ENCODE measurements at regions not wholly inside any gene's neighbourhood (a gene's known extent, or its start where the extent isn't known, plus 50 kb on each side); places are given as distances from the start of the nearest gene placed in this dataset.

DNA sequence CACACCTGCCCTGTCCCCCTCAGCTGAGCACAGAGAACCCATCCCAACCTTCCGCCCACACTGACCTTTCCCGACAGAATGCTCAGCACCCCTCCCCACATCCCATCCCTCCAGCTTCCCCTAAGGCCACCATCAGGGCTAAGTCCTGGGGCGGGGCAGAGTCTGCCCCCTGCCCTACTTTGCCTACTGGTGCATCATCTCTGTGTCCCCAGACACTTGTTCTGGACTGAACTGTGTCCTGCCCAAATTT lies 109.8 kb downstream of the CTTN start:
- Histone ChIP-seq H3K27ac (ENCODE audit: low read length) (no peak overlapping the region), H3K79me2 (replicated peaks; ENCODE audit: insufficient read depth, low read length) (peaks cover 6% of the 10 kb centered on the region), H3K4me2 (ENCODE audit: low read length) (no peak overlapping the region), H2AFZ (ENCODE audit: low read depth, low read length) (no peak overlapping the region), H3K9ac (ENCODE audit: low read length) (no peak overlapping the region), H3K36me3 (ENCODE audit: insufficient read depth, low read length) (no peaks in the 10 kb centered on the region), H3F3A (ENCODE audit: insufficient read depth, low read length, poor library complexity, severe bottlenecking) (no peaks in the 10 kb centered on the region), H3K27me3 (ENCODE audit: insufficient read depth, low read depth, low read length) (no peaks in the 10 kb centered on the region), H3K9me2 (ENCODE audit: insufficient read depth, low read length) (no peaks in the 10 kb centered on the region), H4K20me1 (ENCODE audit: insufficient read depth) (no peaks in the 10 kb centered on the region), H3K4me3 (ENCODE audit: low read length) (no peak overlapping the region), H3K9me3 (ENCODE audit: low read length) (peaks cover 3% of the 10 kb centered on the region)
- TF ChIP-seq, protein P1, sequence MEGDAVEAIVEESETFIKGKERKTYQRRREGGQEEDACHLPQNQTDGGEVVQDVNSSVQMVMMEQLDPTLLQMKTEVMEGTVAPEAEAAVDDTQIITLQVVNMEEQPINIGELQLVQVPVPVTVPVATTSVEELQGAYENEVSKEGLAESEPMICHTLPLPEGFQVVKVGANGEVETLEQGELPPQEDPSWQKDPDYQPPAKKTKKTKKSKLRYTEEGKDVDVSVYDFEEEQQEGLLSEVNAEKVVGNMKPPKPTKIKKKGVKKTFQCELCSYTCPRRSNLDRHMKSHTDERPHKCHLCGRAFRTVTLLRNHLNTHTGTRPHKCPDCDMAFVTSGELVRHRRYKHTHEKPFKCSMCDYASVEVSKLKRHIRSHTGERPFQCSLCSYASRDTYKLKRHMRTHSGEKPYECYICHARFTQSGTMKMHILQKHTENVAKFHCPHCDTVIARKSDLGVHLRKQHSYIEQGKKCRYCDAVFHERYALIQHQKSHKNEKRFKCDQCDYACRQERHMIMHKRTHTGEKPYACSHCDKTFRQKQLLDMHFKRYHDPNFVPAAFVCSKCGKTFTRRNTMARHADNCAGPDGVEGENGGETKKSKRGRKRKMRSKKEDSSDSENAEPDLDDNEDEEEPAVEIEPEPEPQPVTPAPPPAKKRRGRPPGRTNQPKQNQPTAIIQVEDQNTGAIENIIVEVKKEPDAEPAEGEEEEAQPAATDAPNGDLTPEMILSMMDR (IDR thresholded peaks at IDR 0.05; ENCODE audit: poor library complexity, severe bottlenecking) = no peak
- TF ChIP-seq, protein P2, sequence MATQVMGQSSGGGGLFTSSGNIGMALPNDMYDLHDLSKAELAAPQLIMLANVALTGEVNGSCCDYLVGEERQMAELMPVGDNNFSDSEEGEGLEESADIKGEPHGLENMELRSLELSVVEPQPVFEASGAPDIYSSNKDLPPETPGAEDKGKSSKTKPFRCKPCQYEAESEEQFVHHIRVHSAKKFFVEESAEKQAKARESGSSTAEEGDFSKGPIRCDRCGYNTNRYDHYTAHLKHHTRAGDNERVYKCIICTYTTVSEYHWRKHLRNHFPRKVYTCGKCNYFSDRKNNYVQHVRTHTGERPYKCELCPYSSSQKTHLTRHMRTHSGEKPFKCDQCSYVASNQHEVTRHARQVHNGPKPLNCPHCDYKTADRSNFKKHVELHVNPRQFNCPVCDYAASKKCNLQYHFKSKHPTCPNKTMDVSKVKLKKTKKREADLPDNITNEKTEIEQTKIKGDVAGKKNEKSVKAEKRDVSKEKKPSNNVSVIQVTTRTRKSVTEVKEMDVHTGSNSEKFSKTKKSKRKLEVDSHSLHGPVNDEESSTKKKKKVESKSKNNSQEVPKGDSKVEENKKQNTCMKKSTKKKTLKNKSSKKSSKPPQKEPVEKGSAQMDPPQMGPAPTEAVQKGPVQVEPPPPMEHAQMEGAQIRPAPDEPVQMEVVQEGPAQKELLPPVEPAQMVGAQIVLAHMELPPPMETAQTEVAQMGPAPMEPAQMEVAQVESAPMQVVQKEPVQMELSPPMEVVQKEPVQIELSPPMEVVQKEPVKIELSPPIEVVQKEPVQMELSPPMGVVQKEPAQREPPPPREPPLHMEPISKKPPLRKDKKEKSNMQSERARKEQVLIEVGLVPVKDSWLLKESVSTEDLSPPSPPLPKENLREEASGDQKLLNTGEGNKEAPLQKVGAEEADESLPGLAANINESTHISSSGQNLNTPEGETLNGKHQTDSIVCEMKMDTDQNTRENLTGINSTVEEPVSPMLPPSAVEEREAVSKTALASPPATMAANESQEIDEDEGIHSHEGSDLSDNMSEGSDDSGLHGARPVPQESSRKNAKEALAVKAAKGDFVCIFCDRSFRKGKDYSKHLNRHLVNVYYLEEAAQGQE (IDR thresholded peaks at IDR 0.05; ENCODE audit: borderline replicate concordance) = no peak

DNA sequence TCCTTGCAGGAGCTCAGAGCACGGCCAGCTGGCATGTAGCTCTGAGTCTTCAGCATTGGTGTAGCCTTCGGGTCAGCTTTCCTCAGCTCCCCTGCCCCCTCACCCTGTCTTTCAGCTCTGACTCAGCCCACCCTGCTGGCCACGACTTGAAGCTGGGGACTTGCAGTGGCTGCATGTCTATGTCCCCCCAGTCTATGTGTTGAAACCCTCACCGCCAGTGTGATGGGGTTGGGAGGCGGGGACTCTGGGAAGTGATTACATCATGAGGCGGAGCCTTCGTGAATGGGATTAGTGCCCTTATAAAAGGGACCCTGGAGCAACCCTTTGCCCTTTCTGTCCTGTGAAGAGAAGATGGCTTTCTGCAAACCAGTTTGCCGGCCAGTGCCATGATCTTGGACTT lies 111.1 kb downstream of the CTTN start:
- Histone ChIP-seq H3K27ac (ENCODE audit: low read length) (no peak overlapping the region), H3K9me3 (ENCODE audit: low read length) (peaks cover 4% of the 10 kb centered on the region), H3F3A (ENCODE audit: insufficient read depth, low read length, poor library complexity, severe bottlenecking) (no peaks in the 10 kb centered on the region), H3K4me2 (ENCODE audit: low read length) (no peak overlapping the region), H3K79me2 (replicated peaks; ENCODE audit: insufficient read depth, low read length) (peaks cover 9% of the 10 kb centered on the region), H2AFZ (ENCODE audit: low read depth, low read length) (no peak overlapping the region), H3K9ac (ENCODE audit: low read length) (no peak overlapping the region), H3K9me2 (ENCODE audit: insufficient read depth, low read length) (no peaks in the 10 kb centered on the region), H3K4me3 (ENCODE audit: low read length) (no peak overlapping the region), H3K36me3 (ENCODE audit: insufficient read depth, low read length) (no peaks in the 10 kb centered on the region), H4K20me1 (ENCODE audit: insufficient read depth) (no peaks in the 10 kb centered on the region), H3K27me3 (ENCODE audit: insufficient read depth, low read depth, low read length) (no peaks in the 10 kb centered on the region)
- TF ChIP-seq TAF1 (IDR thresholded peaks at IDR 0.05; ENCODE audit: low read depth) (no peak), MXI1 (conservative IDR thresholded peaks at IDR 0.05; ENCODE audit: poor library complexity, severe bottlenecking) (no peak), SMC3 (conservative IDR thresholded peaks at IDR 0.05; ENCODE audit: poor library complexity) (no peak), EP300 (conservative IDR thresholded peaks at IDR 0.05; ENCODE audit: poor library complexity, severe bottlenecking) (no peak), RAD21 (conservative IDR thresholded peaks at IDR 0.05) (no peak), POLR2AphosphoS5 (IDR thresholded peaks at IDR 0.05) (no peak), EZH2 (IDR thresholded peaks at IDR 0.05; ENCODE audit: borderline replicate concordance, insufficient read depth, low read length, poor library complexity, severe bottlenecking) (no peak)
- TF ChIP-seq, protein P1 (IDR thresholded peaks at IDR 0.05; ENCODE audit: poor library complexity, severe bottlenecking) = no peak
- TF ChIP-seq, protein P2 (IDR thresholded peaks at IDR 0.05; ENCODE audit: borderline replicate concordance) = no peak
